ENCODE measurements at regions not wholly inside any gene's neighbourhood (a gene's known extent, or its start where the extent isn't known, plus 50 kb on each side); places are given as distances from the start of the nearest gene placed in this dataset.

GRCh38 chr6:145023116-145023726 lies 712.1 kb downstream of the EPM2A start:
- DNase-seq (ENCODE audit: low read depth), result no peak

GRCh38 chr6:145025488-145025887 lies 709.8 kb downstream of the EPM2A start:
- DNase-seq (ENCODE audit: low read depth), result no peak

GRCh38 chr6:145026267-145026679 lies 709.0 kb downstream of the EPM2A start:
- no peak for DNase-seq (ENCODE audit: low read depth)

GRCh38 chr6:145028144-145028818 lies 707.0 kb downstream of the EPM2A start:
- DNase-seq (ENCODE audit: low read depth), result no peak

GRCh38 chr6:145031001-145031400 lies 704.3 kb downstream of the EPM2A start:
- no peak for DNase-seq (ENCODE audit: low read depth)

GRCh38 chr6:145031962-145032361 lies 703.4 kb downstream of the EPM2A start:
- no peak for DNase-seq (ENCODE audit: low read depth)

GRCh38 chr6:145032562-145033145 lies 702.7 kb downstream of the EPM2A start:
- no peak for DNase-seq (ENCODE audit: low read depth)

- DNase-seq (ENCODE audit: low read depth), result no peak
Observed at GRCh38 chr6:145034664-145035063, 700.7 kb downstream of the EPM2A start.

GRCh38 chr6:145036236-145036635 lies 699.1 kb downstream of the EPM2A start:
- no peak for DNase-seq (ENCODE audit: low read depth)

- no peak for DNase-seq (ENCODE audit: low read depth)
Observed at GRCh38 chr6:145036848-145037567, 698.3 kb downstream of the EPM2A start.

- DNase-seq (ENCODE audit: low read depth), result no peak
Observed at GRCh38 chr6:145042559-145042958, 692.8 kb downstream of the EPM2A start.

GRCh38 chr6:145043926-145044500 lies 691.3 kb downstream of the EPM2A start:
- DNase-seq (ENCODE audit: low read depth), result no peak

GRCh38 chr6:145044641-145045246 lies 690.6 kb downstream of the EPM2A start:
- DNase-seq (ENCODE audit: low read depth), result no peak

- no peak for DNase-seq (ENCODE audit: low read depth)
Observed at GRCh38 chr6:145045582-145045981, 689.7 kb downstream of the EPM2A start.

GRCh38 chr6:145047891-145048290 lies 687.4 kb downstream of the EPM2A start:
- no peak for DNase-seq (ENCODE audit: low read depth)

- DNase-seq (ENCODE audit: low read depth), result no peak
Observed at GRCh38 chr6:145051661-145052060, 683.7 kb downstream of the EPM2A start.

- DNase-seq (ENCODE audit: low read depth), result no peak
Observed at GRCh38 chr6:145055567-145055966, 679.8 kb downstream of the EPM2A start.

- no peak for DNase-seq (ENCODE audit: low read depth)
Observed at GRCh38 chr6:145060714-145061113, 674.6 kb downstream of the EPM2A start.

- no peak for DNase-seq (ENCODE audit: low read depth)
Observed at GRCh38 chr6:145063091-145063490, 672.2 kb downstream of the EPM2A start.

- no peak for DNase-seq (ENCODE audit: low read depth)
Observed at GRCh38 chr6:145067430-145067829, 667.9 kb downstream of the EPM2A start.

- no peak for DNase-seq (ENCODE audit: low read depth)
Observed at GRCh38 chr6:145068577-145068976, 666.7 kb downstream of the EPM2A start.

- DNase-seq (ENCODE audit: low read depth), result no peak
Observed at GRCh38 chr6:145069966-145070365, 665.4 kb downstream of the EPM2A start.
